HG03045 (cell line): ENCODE measurements at regions not wholly inside any gene's neighbourhood (a gene's known extent, or its start where the extent isn't known, plus 50 kb on each side); places are given as distances from the start of the nearest gene placed in this dataset.

Source experiments
- ATAC-seq: cut with Tn5 transposase; IDR thresholded peaks from one replicate; pipeline ENCODE4 v1.9.1; 2021; ENCODE audit warnings: mild to moderate bottlenecking, moderate library complexity; ENCODE audit not compliant: unreplicated experiment

- no peak for ATAC-seq
Observed at GRCh38 chr11:128048121-128048520, 539.2 kb downstream of the ETS1 start.

GRCh38 chr11:128047026-128047425 is 540.3 kb downstream of the ETS1 start:
- no peak for ATAC-seq

GRCh38 chr11:128046213-128046612 is 541.1 kb downstream of the ETS1 start:
- ATAC-seq = no peak

- no peak for ATAC-seq
Observed at GRCh38 chr11:128045094-128045725, 542.1 kb downstream of the ETS1 start.

- no peak for ATAC-seq
Observed at GRCh38 chr11:128042290-128042751, 545.0 kb downstream of the ETS1 start.

- ATAC-seq = no peak
Observed at GRCh38 chr11:128040603-128041002, 546.8 kb downstream of the ETS1 start.

- ATAC-seq = peak; percentile 72
Observed at GRCh38 chr11:128039140-128040021, 548.0 kb downstream of the ETS1 start.

GRCh38 chr11:128036556-128037093 is 550.7 kb downstream of the ETS1 start:
- ATAC-seq = no peak

- ATAC-seq = no peak
Observed at GRCh38 chr11:128036006-128036405, 551.4 kb downstream of the ETS1 start.

- peak; percentile 77 for ATAC-seq
Observed at GRCh38 chr11:128031538-128032134, 555.7 kb downstream of the ETS1 start.

GRCh38 chr11:128029219-128029722 is 558.1 kb downstream of the ETS1 start:
- no peak for ATAC-seq

GRCh38 chr11:128026596-128026995 is 560.8 kb downstream of the ETS1 start:
- ATAC-seq = no peak

GRCh38 chr11:128022761-128023160 is 564.6 kb downstream of the ETS1 start:
- no peak for ATAC-seq

GRCh38 chr11:128022007-128022368 is 565.4 kb downstream of the ETS1 start:
- ATAC-seq = no peak

- ATAC-seq = no peak
Observed at GRCh38 chr11:128021349-128022006, 565.9 kb downstream of the ETS1 start.

GRCh38 chr11:128018692-128019091 is 568.7 kb downstream of the ETS1 start:
- ATAC-seq = no peak

- no peak for ATAC-seq
Observed at GRCh38 chr11:128005562-128005961, 581.8 kb downstream of the ETS1 start.

GRCh38 chr11:127998421-127998820 is 588.9 kb downstream of the ETS1 start:
- ATAC-seq = no peak

- no peak for ATAC-seq
Observed at GRCh38 chr11:127997594-127997993, 589.8 kb downstream of the ETS1 start.

- ATAC-seq = no peak
Observed at GRCh38 chr11:127996825-127997224, 590.5 kb downstream of the ETS1 start.

GRCh38 chr11:127995921-127996320 is 591.4 kb downstream of the ETS1 start:
- no peak for ATAC-seq
